ENCODE measurements at regions not wholly inside any gene's neighbourhood (a gene's known extent, or its start where the extent isn't known, plus 50 kb on each side); places are given as distances from the start of the nearest gene placed in this dataset.
"Not testable (repeated sequence)": the region's sequence is repeated elsewhere in the genome, so short reads cannot be mapped to it uniquely, and the experiment has no call there.

GRCh38 chr14:105761842-105762241, 235.5 kb downstream of the TMEM121 start:
- peak in 1 of 2 donors; percentile 79 for DNase-seq (ENCODE audit: extremely low spot score in 2 of 2)
- TF ChIP-seq POLR2A (IDR thresholded peaks at IDR 0.05) (no peak), CTCF (IDR thresholded peaks at IDR 0.05) (no peak), POLR2AphosphoS5 (IDR thresholded peaks at IDR 0.05; ENCODE audit: insufficient read depth in 1 of 2, low read depth in 1 of 2) (no peak)
- no peak overlapping the region for H3K4me3 ChIP-seq
- no peaks in the 10 kb centered on the region for H3K4me1 ChIP-seq
- no peaks in the 10 kb centered on the region for H3K9me3 ChIP-seq
- H3K27ac ChIP-seq = no peak overlapping the region
- intact Hi-C loops (cut with DNase I) = loop anchor here (2.0 kb wide), 1 partner anchor 145 kb away; no protein-coding TSS in a partner anchor
- H3K27me3 ChIP-seq = no peaks in the 10 kb centered on the region
- H3K36me3 ChIP-seq = no peaks in the 10 kb centered on the region

GRCh38 chr14:105762262-105762661, 235.9 kb downstream of the TMEM121 start:
- H3K9me3 ChIP-seq; H3K4me3 ChIP-seq; H3K27ac ChIP-seq; DNase-seq (ENCODE audit: extremely low spot score in 2 of 2); intact Hi-C loops (cut with DNase I); H3K27me3 ChIP-seq; H3K4me1 ChIP-seq; H3K36me3 ChIP-seq: not testable (repeated sequence)

- DNase-seq (ENCODE audit: extremely low spot score in 2 of 2); H3K4me1 ChIP-seq; H3K27me3 ChIP-seq; H3K36me3 ChIP-seq; H3K9me3 ChIP-seq; intact Hi-C loops (cut with DNase I); H3K27ac ChIP-seq; H3K4me3 ChIP-seq: not testable (repeated sequence)
These were observed 238.0 kb downstream of the TMEM121 start for GRCh38 chr14:105764254-105764901.

GRCh38 chr14:105765072-105765825, 238.9 kb downstream of the TMEM121 start:
- H3K36me3 ChIP-seq; H3K4me1 ChIP-seq; intact Hi-C loops (cut with DNase I); H3K4me3 ChIP-seq; H3K9me3 ChIP-seq; H3K27ac ChIP-seq; H3K27me3 ChIP-seq: not testable (repeated sequence)
- DNase-seq (ENCODE audit: extremely low spot score in 2 of 2) = peak in 1 of 2 donors; percentile 82

- Histone ChIP-seq H3K36me3 (no peaks in the 10 kb centered on the region), H3K9me3 (no peaks in the 10 kb centered on the region), H3K27me3 (no peaks in the 10 kb centered on the region), H3K4me3 (no peak overlapping the region), H3K4me1 (no peaks in the 10 kb centered on the region), H3K27ac (no peak overlapping the region)
- peak in 1 of 2 donors; percentile 89 for DNase-seq (ENCODE audit: extremely low spot score in 2 of 2)
- TF ChIP-seq POLR2AphosphoS5 (IDR thresholded peaks at IDR 0.05; ENCODE audit: insufficient read depth in 1 of 2, low read depth in 1 of 2) (no peak), POLR2A (IDR thresholded peaks at IDR 0.05) (no peak), CTCF (IDR thresholded peaks at IDR 0.05) (no peak)
- intact Hi-C loops (cut with DNase I) = no loop called here
These were observed 239.7 kb downstream of the TMEM121 start for GRCh38 chr14:105765893-105766614.

- H3K27ac ChIP-seq = no peak overlapping the region
- H3K4me1 ChIP-seq = no peaks in the 10 kb centered on the region
- H3K4me3 ChIP-seq = no peak overlapping the region
- peak; percentile 65 to 87 for DNase-seq (ENCODE audit: extremely low spot score in 2 of 2)
- no peaks in the 10 kb centered on the region for H3K9me3 ChIP-seq
- H3K36me3 ChIP-seq = no peaks in the 10 kb centered on the region
- TF ChIP-seq CTCF (IDR thresholded peaks at IDR 0.05) = no peak
- TF ChIP-seq POLR2AphosphoS5 (IDR thresholded peaks at IDR 0.05; ENCODE audit: insufficient read depth in 1 of 2, low read depth in 1 of 2) = no peak
- no peak for TF ChIP-seq POLR2A (IDR thresholded peaks at IDR 0.05)
- intact Hi-C loops (cut with DNase I) = no loop called here
- H3K27me3 ChIP-seq = no peaks in the 10 kb centered on the region
These were observed 240.9 kb downstream of the TMEM121 start for GRCh38 chr14:105767315-105767714.

- H3K36me3 ChIP-seq; H3K9me3 ChIP-seq; H3K27ac ChIP-seq; H3K27me3 ChIP-seq; H3K4me3 ChIP-seq; H3K4me1 ChIP-seq; DNase-seq (ENCODE audit: extremely low spot score in 2 of 2); intact Hi-C loops (cut with DNase I): not testable (repeated sequence)
These were observed 241.7 kb downstream of the TMEM121 start for GRCh38 chr14:105768039-105768438.

GRCh38 chr14:105769061-105769730, 242.8 kb downstream of the TMEM121 start:
- H3K4me3 ChIP-seq; H3K4me1 ChIP-seq; H3K36me3 ChIP-seq; H3K27ac ChIP-seq; H3K9me3 ChIP-seq; H3K27me3 ChIP-seq; intact Hi-C loops (cut with DNase I); DNase-seq (ENCODE audit: extremely low spot score in 2 of 2): not testable (repeated sequence)

- H3K36me3 ChIP-seq; H3K9me3 ChIP-seq; H3K27ac ChIP-seq; H3K27me3 ChIP-seq; H3K4me3 ChIP-seq; H3K4me1 ChIP-seq; intact Hi-C loops (cut with DNase I): not testable (repeated sequence)
- peak; percentile 54 to 74 for DNase-seq (ENCODE audit: extremely low spot score in 2 of 2)
These were observed 244.3 kb downstream of the TMEM121 start for GRCh38 chr14:105770619-105771216.
